Stimulated activated naive B cell treated with anti-CD40 and anti-IgM and Interleukin-4, amounts not matched to agents 10 μg/mL and 1 μg/mL and 100 μg/mL, for 72 hours (primary cell): ENCODE measurements at regions not wholly inside any gene's neighbourhood (a gene's known extent, or its start where the extent isn't known, plus 50 kb on each side); places are given as distances from the start of the nearest gene placed in this dataset.
"Not testable (repeated sequence)": the region's sequence is repeated elsewhere in the genome, so short reads cannot be mapped to it uniquely, and the experiment has no call there.

Source experiments
- ATAC-seq, 2 donors: fragments of 150-1000 bp; cut with Tn5 transposase; replicated peaks; 2 replicates each; pipeline ENCODE4 v1.10.0; 2021; ENCODE audit warnings: moderate library complexity in 1 of 2
- DNase-seq: peaks from one replicate; pipeline ENCODE4 v3.0.0; 2021
- H3K27ac Mint-ChIP-seq: one replicate; pipeline ENCODE4 v1.8.0; 2022; ENCODE audit warnings: mild to moderate bottlenecking, mixed read lengths
- H3K27me3 Mint-ChIP-seq, 2 donors: one replicate each; pipeline ENCODE4 v1.8.0; 2022; ENCODE audit warnings: mixed read lengths in 2 of 2
- H3K36me3 Mint-ChIP-seq, 2 donors: one replicate each; pipeline ENCODE4 v1.8.0; 2022; ENCODE audit warnings: mixed read lengths in 2 of 2, mild to moderate bottlenecking in 1 of 2
- H3K4me1 Mint-ChIP-seq, 2 donors: one replicate each; pipeline ENCODE4 v1.8.0; 2022; ENCODE audit warnings: mixed read lengths in 2 of 2, mild to moderate bottlenecking in 1 of 2
- H3K4me3 Mint-ChIP-seq, 2 donors: one replicate each; pipeline ENCODE4 v1.8.0; 2022; ENCODE audit warnings: mild to moderate bottlenecking in 2 of 2, mixed read lengths in 2 of 2, moderate library complexity in 1 of 2
- H3K9me3 Mint-ChIP-seq, 2 donors: one replicate each; pipeline ENCODE4 v1.8.0; 2022; ENCODE audit warnings: mixed read lengths in 2 of 2, mild to moderate bottlenecking in 1 of 2

GRCh38 chr4:160026721-160027120 lies 923.8 kb downstream of the RAPGEF2 start:
- H3K4me3 Mint-ChIP-seq = no peak overlapping the region
- no peak for DNase-seq
- peaks cover 2 to 9% of the 10 kb centered on the region in 2 donors for H3K9me3 Mint-ChIP-seq
- no peaks in the 10 kb centered on the region for H3K4me1 Mint-ChIP-seq
- ATAC-seq = no peak
- H3K27ac Mint-ChIP-seq = no peak overlapping the region
- H3K27me3 Mint-ChIP-seq = no peaks in the 10 kb centered on the region
- H3K36me3 Mint-ChIP-seq = no peaks in the 10 kb centered on the region

- Mint-ChIP-seq H3K27me3 (no peaks in the 10 kb centered on the region), H3K36me3 (no peaks in the 10 kb centered on the region), H3K4me3 (no peak overlapping the region), H3K27ac (no peak overlapping the region), H3K4me1 (no peaks in the 10 kb centered on the region), H3K9me3 (no peaks in the 10 kb centered on the region)
- ATAC-seq = no peak
- DNase-seq = no peak
Measured at GRCh38 chr4:160034501-160034900, 931.6 kb downstream of the RAPGEF2 start.

DNA sequence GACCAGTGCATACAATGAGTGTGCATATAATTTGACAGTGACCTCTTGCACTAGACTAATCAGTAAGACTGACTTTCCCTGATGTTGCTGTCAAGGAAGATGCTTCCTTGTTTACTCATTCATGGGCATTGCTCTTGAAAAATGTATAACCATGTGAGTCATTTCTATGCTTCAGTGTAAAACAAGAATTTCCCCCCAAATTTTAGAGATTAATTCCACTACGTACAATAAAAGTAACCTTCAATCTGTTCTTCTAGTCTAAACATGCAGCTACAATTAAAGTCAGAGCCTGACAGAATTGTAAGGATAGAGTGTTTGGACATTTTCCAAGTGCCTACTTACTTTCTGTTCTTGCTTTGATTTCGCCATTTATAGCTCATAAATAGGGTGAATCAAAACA lies 935.7 kb downstream of the RAPGEF2 start:
- H3K9me3 Mint-ChIP-seq = peaks cover 5 to 9% of the 10 kb centered on the region in 2 donors
- H3K27ac Mint-ChIP-seq = no peak overlapping the region
- ATAC-seq (no peak), DNase-seq (no peak)
- no peaks in the 10 kb centered on the region for H3K36me3 Mint-ChIP-seq
- H3K4me3 Mint-ChIP-seq = no peak overlapping the region
- no peaks in the 10 kb centered on the region for H3K4me1 Mint-ChIP-seq
- no peaks in the 10 kb centered on the region for H3K27me3 Mint-ChIP-seq

- no peaks in the 10 kb centered on the region for H3K27me3 Mint-ChIP-seq
- H3K27ac Mint-ChIP-seq = no peak overlapping the region
- H3K4me1 Mint-ChIP-seq = no peaks in the 10 kb centered on the region
- no peak for ATAC-seq
- peaks cover 13 to 20% of the 10 kb centered on the region in 2 donors for H3K9me3 Mint-ChIP-seq
- no peak for DNase-seq
- no peaks in the 10 kb centered on the region for H3K36me3 Mint-ChIP-seq
- H3K4me3 Mint-ChIP-seq = no peak overlapping the region
Measured at GRCh38 chr4:160044693-160045092, 941.8 kb downstream of the RAPGEF2 start.

- Mint-ChIP-seq H3K4me3 (no peak overlapping the region), H3K27me3 (no peaks in the 10 kb centered on the region), H3K4me1 (no peaks in the 10 kb centered on the region), H3K36me3 (no peaks in the 10 kb centered on the region), H3K9me3 (peaks cover 7 to 10% of the 10 kb centered on the region in 2 donors), H3K27ac (no peak overlapping the region)
- DNase-seq = no peak
- ATAC-seq = no peak
Measured at GRCh38 chr4:160082432-160083207, 979.7 kb downstream of the RAPGEF2 start.

DNA sequence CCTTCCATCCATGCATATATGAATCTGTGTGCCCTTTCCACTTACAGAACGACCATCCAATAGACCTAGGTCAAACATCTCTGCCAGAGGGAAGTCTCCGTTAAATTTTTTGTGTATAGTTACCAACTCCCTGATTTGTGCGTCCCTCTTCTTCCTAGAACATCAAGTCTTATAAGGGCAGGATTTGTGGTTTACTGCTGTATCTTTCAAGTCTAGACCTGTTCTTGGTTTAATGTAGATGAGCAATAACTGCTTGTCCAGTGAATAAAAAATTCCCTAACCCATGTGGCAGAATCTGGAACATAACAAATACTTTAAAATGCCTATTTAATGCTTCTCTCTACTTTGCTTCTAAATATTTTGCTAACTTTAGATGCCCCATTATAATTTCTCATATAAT lies 988.8 kb downstream of the RAPGEF2 start:
- H3K9me3 Mint-ChIP-seq = peaks cover 14 to 22% of the 10 kb centered on the region in 2 donors
- no peaks in the 10 kb centered on the region for H3K36me3 Mint-ChIP-seq
- H3K4me1 Mint-ChIP-seq = no peaks in the 10 kb centered on the region
- no peaks in the 10 kb centered on the region for H3K27me3 Mint-ChIP-seq
- no peak for DNase-seq
- no peak overlapping the region for H3K4me3 Mint-ChIP-seq
- H3K27ac Mint-ChIP-seq = no peak overlapping the region
- no peak for ATAC-seq

- no peak overlapping the region for H3K27ac Mint-ChIP-seq
- H3K9me3 Mint-ChIP-seq = peaks cover 4% of the 10 kb centered on the region in 2 donors
- no peak overlapping the region for H3K4me3 Mint-ChIP-seq
- ATAC-seq (no peak), DNase-seq (no peak)
- H3K27me3 Mint-ChIP-seq = no peaks in the 10 kb centered on the region
- H3K4me1 Mint-ChIP-seq = no peaks in the 10 kb centered on the region
- H3K36me3 Mint-ChIP-seq = no peaks in the 10 kb centered on the region
Measured at GRCh38 chr4:160100316-160100715, 997.4 kb downstream of the RAPGEF2 start.

GRCh38 chr4:160110891-160111290 lies 1008.0 kb downstream of the RAPGEF2 start:
- no peak overlapping the region for H3K4me3 Mint-ChIP-seq
- DNase-seq (no peak), ATAC-seq (no peak)
- H3K36me3 Mint-ChIP-seq = no peaks in the 10 kb centered on the region
- H3K27ac Mint-ChIP-seq = no peak overlapping the region
- no peaks in the 10 kb centered on the region for H3K27me3 Mint-ChIP-seq
- H3K9me3 Mint-ChIP-seq = peaks cover 14 to 15% of the 10 kb centered on the region in 2 donors
- no peaks in the 10 kb centered on the region for H3K4me1 Mint-ChIP-seq

- DNase-seq (no peak), ATAC-seq (no peak)
- Mint-ChIP-seq H3K4me1 (no peaks in the 10 kb centered on the region), H3K36me3 (no peaks in the 10 kb centered on the region), H3K27me3 (no peaks in the 10 kb centered on the region), H3K27ac (no peak overlapping the region), H3K4me3 (no peak overlapping the region), H3K9me3 (peaks cover 10% of the 10 kb centered on the region in 2 donors)
Measured at GRCh38 chr4:160117686-160118085, 1014.8 kb downstream of the RAPGEF2 start.

- not testable (repeated sequence) for H3K27me3 Mint-ChIP-seq, H3K27ac Mint-ChIP-seq, H3K4me1 Mint-ChIP-seq, H3K36me3 Mint-ChIP-seq, ATAC-seq, DNase-seq, H3K9me3 Mint-ChIP-seq, H3K4me3 Mint-ChIP-seq
Measured at GRCh38 chr4:160125576-160126287, 1022.9 kb downstream of the RAPGEF2 start.

GRCh38 chr4:160127211-160127610 lies 1024.3 kb downstream of the RAPGEF2 start:
- DNase-seq = no peak
- no peaks in the 10 kb centered on the region for H3K27me3 Mint-ChIP-seq
- no peak overlapping the region for H3K27ac Mint-ChIP-seq
- H3K4me1 Mint-ChIP-seq = no peaks in the 10 kb centered on the region
- no peaks in the 10 kb centered on the region for H3K36me3 Mint-ChIP-seq
- ATAC-seq = no peak
- no peak overlapping the region for H3K4me3 Mint-ChIP-seq
- peaks cover 8 to 9% of the 10 kb centered on the region in 2 donors for H3K9me3 Mint-ChIP-seq

DNA sequence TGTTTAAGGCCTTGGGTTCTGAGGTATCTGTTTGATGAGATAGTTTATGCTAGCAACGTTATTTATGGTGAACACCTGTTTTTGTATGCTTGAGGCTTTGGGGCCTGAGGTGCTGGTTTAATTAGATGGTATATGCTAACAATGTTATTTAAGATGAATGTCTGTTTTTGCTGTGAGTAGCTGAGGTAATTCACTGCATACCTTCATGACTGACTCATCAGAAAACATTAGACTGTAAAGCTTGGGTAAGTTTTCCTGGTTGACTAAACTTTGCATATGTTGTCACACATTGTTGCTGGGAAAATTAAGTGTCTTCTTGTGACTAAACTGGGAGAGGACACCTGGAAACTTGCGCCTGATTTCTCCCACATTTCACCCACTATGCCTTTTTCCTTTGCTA lies 1026.6 kb downstream of the RAPGEF2 start:
- peaks cover 13 to 17% of the 10 kb centered on the region in 2 donors for H3K9me3 Mint-ChIP-seq
- no peaks in the 10 kb centered on the region for H3K36me3 Mint-ChIP-seq
- H3K4me1 Mint-ChIP-seq = no peaks in the 10 kb centered on the region
- H3K27ac Mint-ChIP-seq = no peak overlapping the region
- ATAC-seq (no peak), DNase-seq (no peak)
- H3K4me3 Mint-ChIP-seq = no peak overlapping the region
- H3K27me3 Mint-ChIP-seq = no peaks in the 10 kb centered on the region

GRCh38 chr4:160136021-160136420 lies 1033.1 kb downstream of the RAPGEF2 start:
- Mint-ChIP-seq H3K27me3 (no peaks in the 10 kb centered on the region), H3K27ac (no peak overlapping the region), H3K4me3 (no peak overlapping the region), H3K9me3 (peaks cover 9 to 18% of the 10 kb centered on the region in 2 donors), H3K4me1 (no peaks in the 10 kb centered on the region), H3K36me3 (no peaks in the 10 kb centered on the region)
- DNase-seq (no peak), ATAC-seq (no peak)

GRCh38 chr4:160141206-160141605 lies 1038.3 kb downstream of the RAPGEF2 start:
- H3K27ac Mint-ChIP-seq = no peak overlapping the region
- no peak for DNase-seq
- peaks cover 3 to 4% of the 10 kb centered on the region in 2 donors for H3K9me3 Mint-ChIP-seq
- no peaks in the 10 kb centered on the region for H3K4me1 Mint-ChIP-seq
- no peaks in the 10 kb centered on the region for H3K27me3 Mint-ChIP-seq
- H3K4me3 Mint-ChIP-seq = no peak overlapping the region
- no peak for ATAC-seq
- no peaks in the 10 kb centered on the region for H3K36me3 Mint-ChIP-seq

DNA sequence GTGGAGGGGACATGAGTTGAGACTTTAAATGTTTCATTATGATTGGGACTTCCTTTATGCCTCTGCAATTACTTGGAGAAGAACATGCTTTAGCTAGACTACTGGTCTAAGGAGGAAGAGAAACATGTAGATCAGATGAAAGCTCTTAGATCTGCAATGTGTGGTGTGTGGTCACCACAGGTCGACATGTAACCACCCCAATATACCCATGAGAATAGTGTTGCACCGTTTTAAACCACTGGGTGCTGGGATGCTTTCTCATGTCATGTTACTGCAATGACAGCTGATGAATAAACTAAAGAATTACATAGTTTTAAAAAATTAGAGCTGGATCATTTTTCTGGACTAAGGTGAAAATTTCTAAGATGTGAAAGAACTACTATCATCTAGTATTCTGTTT lies 1039.7 kb downstream of the RAPGEF2 start:
- H3K4me1 Mint-ChIP-seq = no peaks in the 10 kb centered on the region
- ATAC-seq = peak; percentile 95 to 99

More for the DNA sequence above, 1039.7 kb downstream of the RAPGEF2 start:
- H3K4me3 Mint-ChIP-seq = no peak overlapping the region
- DNase-seq = peak; percentile 5
- H3K9me3 Mint-ChIP-seq = peaks cover 3 to 4% of the 10 kb centered on the region in 2 donors
- H3K27me3 Mint-ChIP-seq = no peaks in the 10 kb centered on the region
- no peaks in the 10 kb centered on the region for H3K36me3 Mint-ChIP-seq
- no peak overlapping the region for H3K27ac Mint-ChIP-seq
